PC-9 (cell line): ENCODE measurements at regions not wholly inside any gene's neighbourhood (a gene's known extent, or its start where the extent isn't known, plus 50 kb on each side); places are given as distances from the start of the nearest gene placed in this dataset.

Source experiments
- BruUV-seq: library from RNA; stranded (reverse); fragments of 400-500 nt; replicated peaks from 2 replicates; lab custom pipeline; 2021; lab: Mats Ljungman, UMichigan
- CTCF ChIA-PET: fragments of 300-600 bp; sonication (Branson Sonifier 250); formaldehyde crosslinking; loops from one replicate; lab custom pipeline; 2022; ENCODE audit warnings: antibody characterized with exemption; lab: Charles Lee
- POLR2A ChIA-PET: fragments of 300-600 bp; sonication (Branson Sonifier 250); formaldehyde crosslinking; loops from one replicate; lab custom pipeline; 2022; ENCODE audit warnings: antibody characterized with exemption; ENCODE audit not compliant: unreplicated experiment; lab: Charles Lee
- DNase-seq, 2 experiments: peaks; one replicate each; pipeline versions ENCODE4 v3.0.0 to v3.0.0-alpha.2; 2015 to 2022; ENCODE audit warnings: mixed read lengths in 1 of 2
- H2AFZ ChIP-seq: fragments of 200-600 bp; sonication (generic); 2 replicates; pipeline ENCODE4 v1.8.1; 2017; ENCODE audit warnings: antibody characterized with exemption
- H3F3A ChIP-seq: fragments of 200-600 bp; sonication (generic); 2 replicates; pipeline ENCODE4 v1.8.1; 2017; ENCODE audit warnings: antibody characterized with exemption, mild to moderate bottlenecking, low read depth; ENCODE audit not compliant: insufficient read depth
- H3K27ac ChIP-seq: fragments of 200-600 bp; sonication (generic); 2 replicates; pipeline ENCODE4 v1.6.1; 2016; ENCODE audit warnings: mixed run types
- H3K27me3 ChIP-seq: fragments of 200-600 bp; sonication (generic); 2 replicates; pipeline ENCODE4 v1.6.1; 2016; ENCODE audit warnings: low read depth, mixed run types; ENCODE audit not compliant: insufficient read depth
- H3K36me3 ChIP-seq: fragments of 200-600 bp; sonication (generic); 2 replicates; pipeline ENCODE4 v1.6.1; 2016; ENCODE audit warnings: low read depth, mixed run types
- H3K4me1 ChIP-seq: fragments of 200-600 bp; sonication (generic); replicated peaks from 2 replicates; pipeline ENCODE4 v1.6.1; 2016; ENCODE audit warnings: mixed run types; ENCODE audit not compliant: insufficient read depth
- H3K4me2 ChIP-seq: fragments of 200-600 bp; sonication (generic); 2 replicates; pipeline ENCODE4 v1.6.1; 2017; ENCODE audit warnings: mixed run types
- H3K4me3 ChIP-seq: fragments of 200-600 bp; sonication (generic); 2 replicates; pipeline ENCODE4 v1.6.1; 2016; ENCODE audit warnings: mixed run types
- H3K79me2 ChIP-seq: fragments of 200-600 bp; sonication (generic); 2 replicates; pipeline ENCODE4 v1.6.1; 2017; ENCODE audit warnings: low read depth, mixed run types
- H3K9me2 ChIP-seq: fragments of 200-600 bp; sonication (generic); 2 replicates; pipeline ENCODE4 v1.8.1; 2017; ENCODE audit warnings: mild to moderate bottlenecking; ENCODE audit not compliant: insufficient read depth
- H3K9me3 ChIP-seq: fragments of 200-600 bp; sonication (generic); 2 replicates; pipeline ENCODE4 v1.8.1; 2016; ENCODE audit warnings: low read depth; ENCODE audit not compliant: insufficient read depth
- H4K20me1 ChIP-seq: fragments of 200-600 bp; sonication (generic); 2 replicates; pipeline ENCODE4 v1.8.1; 2017; ENCODE audit not compliant: insufficient read depth
- EZH2 ChIP-seq: fragments of 200-600 bp; sonication (generic); IDR thresholded peaks from 2 replicates; pipeline ENCODE4 v1.8.0; 2017; ENCODE audit warnings: antibody characterized with exemption, low read depth
- intact Hi-C: fragments of 100-400 bp; cut with micrococcal nuclease; formaldehyde crosslinking; loops from one replicate; pipeline ENCODE4 v1.10.0; 2022; ENCODE audit not compliant: unreplicated experiment
- TF ChIP-seq, protein P1 (sequence below): fragments of 200-600 bp; sonication (generic); conservative IDR thresholded peaks from 2 replicates; pipeline ENCODE4 v1.6.1; 2017; ENCODE audit warnings: mixed run types, antibody characterized with exemption, mild to moderate bottlenecking, moderate library complexity

DNA sequence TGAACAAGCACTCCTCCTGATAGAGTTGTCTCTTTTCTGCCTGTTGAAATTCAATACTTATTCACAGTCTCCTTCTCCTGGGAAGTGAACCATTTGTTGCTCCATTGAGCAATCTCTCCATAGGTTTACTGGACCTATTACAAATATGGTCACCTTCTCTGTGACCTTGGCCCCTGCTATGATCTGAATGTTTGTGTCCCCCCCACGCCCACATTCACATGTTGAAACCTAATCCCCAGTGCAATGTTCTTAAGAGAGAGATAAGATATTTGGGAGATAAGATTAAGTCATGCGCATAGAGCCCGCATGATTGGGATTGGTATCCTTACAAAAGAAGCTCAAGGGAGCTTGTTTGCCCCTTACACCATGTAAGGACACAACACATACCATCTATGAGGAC, 54.1 kb upstream of the GABRE start:
- no TSS peak for BruUV-seq
- Histone ChIP-seq H3K27ac (no peak overlapping the region), H3K9me2 (no peaks in the 10 kb centered on the region), H3K79me2 (no peaks in the 10 kb centered on the region), H3K4me3 (no peak overlapping the region), H3K27me3 (no peaks in the 10 kb centered on the region), H2AFZ (no peak overlapping the region), H3K36me3 (no peaks in the 10 kb centered on the region), H3K4me1 (peaks cover 11% of the 10 kb centered on the region), H4K20me1 (no peaks in the 10 kb centered on the region), H3K4me2 (no peak overlapping the region), H3F3A (no peaks in the 10 kb centered on the region; the same call in 1 of the 2 replicates), H3K9me3 (no peaks in the 10 kb centered on the region)
- intact Hi-C loops, result no loop called here
- TF ChIP-seq, protein P1, sequence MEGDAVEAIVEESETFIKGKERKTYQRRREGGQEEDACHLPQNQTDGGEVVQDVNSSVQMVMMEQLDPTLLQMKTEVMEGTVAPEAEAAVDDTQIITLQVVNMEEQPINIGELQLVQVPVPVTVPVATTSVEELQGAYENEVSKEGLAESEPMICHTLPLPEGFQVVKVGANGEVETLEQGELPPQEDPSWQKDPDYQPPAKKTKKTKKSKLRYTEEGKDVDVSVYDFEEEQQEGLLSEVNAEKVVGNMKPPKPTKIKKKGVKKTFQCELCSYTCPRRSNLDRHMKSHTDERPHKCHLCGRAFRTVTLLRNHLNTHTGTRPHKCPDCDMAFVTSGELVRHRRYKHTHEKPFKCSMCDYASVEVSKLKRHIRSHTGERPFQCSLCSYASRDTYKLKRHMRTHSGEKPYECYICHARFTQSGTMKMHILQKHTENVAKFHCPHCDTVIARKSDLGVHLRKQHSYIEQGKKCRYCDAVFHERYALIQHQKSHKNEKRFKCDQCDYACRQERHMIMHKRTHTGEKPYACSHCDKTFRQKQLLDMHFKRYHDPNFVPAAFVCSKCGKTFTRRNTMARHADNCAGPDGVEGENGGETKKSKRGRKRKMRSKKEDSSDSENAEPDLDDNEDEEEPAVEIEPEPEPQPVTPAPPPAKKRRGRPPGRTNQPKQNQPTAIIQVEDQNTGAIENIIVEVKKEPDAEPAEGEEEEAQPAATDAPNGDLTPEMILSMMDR, result no peak
- TF ChIP-seq EZH2, result no peak
- ChIA-PET CTCF (no interaction called here), POLR2A (no interaction called here)
- no peak for DNase-seq

DNA sequence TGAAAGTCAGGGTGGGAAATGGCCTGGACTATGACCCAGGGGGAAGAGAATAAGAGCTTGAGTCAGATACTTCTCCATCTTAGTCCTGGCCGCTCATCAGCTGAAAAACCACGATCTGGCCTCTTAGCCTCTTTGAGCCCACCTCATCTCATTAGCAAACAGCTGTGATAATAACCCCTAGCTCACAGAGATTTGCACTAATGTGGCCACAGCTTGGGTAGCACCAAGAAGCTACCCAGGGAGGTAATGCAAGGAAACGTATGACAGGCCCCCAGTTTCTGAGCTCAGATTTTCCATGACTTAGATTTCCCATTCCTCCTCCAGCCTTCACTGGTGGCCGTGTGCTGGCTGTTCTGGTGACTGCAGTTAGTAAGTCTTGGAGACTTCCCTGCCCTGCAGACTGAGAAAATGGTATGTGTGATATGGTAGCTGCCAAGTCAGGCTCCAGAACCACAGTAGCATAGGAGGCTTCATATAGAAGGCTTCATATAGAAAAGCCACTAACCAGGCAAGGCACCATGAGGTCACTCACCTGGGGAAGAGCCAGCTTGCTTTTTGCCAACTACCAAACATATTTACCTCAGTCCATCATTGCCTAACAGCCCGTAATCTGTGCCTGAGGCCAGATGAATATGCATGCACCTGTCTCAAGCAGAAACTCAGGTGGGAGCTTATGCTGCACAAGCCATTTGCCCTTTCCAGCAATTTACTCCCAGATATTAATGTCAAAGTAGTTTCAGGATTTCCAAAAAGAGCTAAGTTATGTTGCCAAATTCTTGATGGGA, 51.4 kb upstream of the GABRE start:
- Histone ChIP-seq H3K36me3 (no peaks in the 10 kb centered on the region), H3K4me2 (0 out of 2 replicates have a peak overlapping the region, but pooled peaks have one; percentile 3), H3K9me3 (peaks cover 13% of the 10 kb centered on the region), H3F3A (no peaks in the 10 kb centered on the region), H3K4me1 (peaks cover 11% of the 10 kb centered on the region), H3K27me3 (no peaks in the 10 kb centered on the region), H3K27ac (no peak overlapping the region), H3K79me2 (no peaks in the 10 kb centered on the region), H3K4me3 (no peak overlapping the region), H3K9me2 (no peaks in the 10 kb centered on the region), H2AFZ (no peak overlapping the region), H4K20me1 (no peaks in the 10 kb centered on the region)
- peak in 1 of 2 experiments; percentile 72 for DNase-seq
- TF ChIP-seq, protein P1, result no peak
- TF ChIP-seq EZH2, result no peak
- BruUV-seq, result no TSS peak
- intact Hi-C loops, result loop anchor here (2.0 kb wide), 1 partner anchor 39 kb away; no protein-coding TSS in a partner anchor
- ChIA-PET CTCF (no interaction called here), POLR2A (no interaction called here)

DNA sequence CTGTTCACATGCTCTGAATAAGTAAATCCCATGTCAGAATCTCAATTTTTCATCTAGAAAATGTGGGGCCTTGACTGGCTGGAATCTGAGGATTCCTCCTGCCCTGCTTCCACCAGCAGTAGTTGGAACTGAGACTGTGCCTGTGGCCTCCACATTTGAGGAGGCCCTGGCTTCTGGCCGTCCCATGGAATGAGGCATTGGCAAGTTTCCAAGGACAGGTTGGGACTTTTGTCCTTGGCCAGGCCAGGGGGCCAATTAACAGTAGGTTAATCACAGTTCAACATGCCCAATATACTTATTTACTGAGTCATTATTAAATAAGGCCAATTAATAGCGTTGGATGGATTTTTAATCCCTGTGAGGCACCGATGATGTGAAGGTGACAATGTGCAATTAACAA, 50.2 kb upstream of the GABRE start:
- no peak overlapping the region for H2AFZ ChIP-seq
- intact Hi-C loops, result loop anchor here (2.0 kb wide), 1 partner anchor 38 kb away; no protein-coding TSS in a partner anchor
- no peak overlapping the region for H3K27ac ChIP-seq
- H3K4me1 ChIP-seq, result peaks cover 11% of the 10 kb centered on the region
- H3K27me3 ChIP-seq, result no peaks in the 10 kb centered on the region
- ChIA-PET CTCF (no interaction called here), POLR2A (no interaction called here)
- no peak overlapping the region for H3K4me3 ChIP-seq
- TF ChIP-seq EZH2, result no peak
- TF ChIP-seq, protein P1, result no peak
- no peaks in the 10 kb centered on the region for H3K9me2 ChIP-seq
- H3K9me3 ChIP-seq, result peaks cover 24% of the 10 kb centered on the region
- no peaks in the 10 kb centered on the region for H3K36me3 ChIP-seq
- no peaks in the 10 kb centered on the region for H3K79me2 ChIP-seq
- DNase-seq, result no peak
- H3K4me2 ChIP-seq, result no peak overlapping the region
- H4K20me1 ChIP-seq, result no peaks in the 10 kb centered on the region
- no peaks in the 10 kb centered on the region for H3F3A ChIP-seq
- BruUV-seq, result no TSS peak
